NCI-H1092 treated with DMSO at 0.1 percent for 48 hours (cell line): ENCODE measurements at regions not wholly inside any gene's neighbourhood (a gene's known extent, or its start where the extent isn't known, plus 50 kb on each side); places are given as distances from the start of the nearest gene placed in this dataset.
A peak's percentile ranks its signal among the peaks of the same experiment; 100 is the strongest.

ENCODE experiments used
- DNase-seq: peaks from one replicate; lab custom pipeline; 2025; lab: John Stamatoyannopoulos, UW

GRCh38 chr12:58481811-58482210 lies 438.5 kb downstream of the LRIG3 start:
- no peak for DNase-seq

DNA sequence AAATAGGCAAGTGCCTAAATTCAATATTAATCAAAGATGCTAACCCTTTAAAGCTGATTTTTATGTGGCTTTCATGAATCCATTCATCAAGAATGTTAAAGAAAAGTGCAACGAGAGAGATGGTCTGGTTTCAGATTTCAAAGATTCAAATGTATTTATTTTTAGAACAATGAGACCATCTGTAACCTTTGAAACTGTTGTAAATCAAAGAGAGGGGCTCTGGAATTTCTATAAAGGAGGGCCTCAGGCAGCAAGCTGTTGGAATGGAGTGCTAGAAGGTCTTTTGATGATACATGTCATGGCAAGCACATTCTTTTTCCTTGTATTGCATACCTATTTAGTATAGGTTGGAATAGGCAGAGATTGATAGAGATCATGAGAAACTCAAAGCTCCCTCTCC lies 433.0 kb downstream of the LRIG3 start:
- DNase-seq: no peak

DNA sequence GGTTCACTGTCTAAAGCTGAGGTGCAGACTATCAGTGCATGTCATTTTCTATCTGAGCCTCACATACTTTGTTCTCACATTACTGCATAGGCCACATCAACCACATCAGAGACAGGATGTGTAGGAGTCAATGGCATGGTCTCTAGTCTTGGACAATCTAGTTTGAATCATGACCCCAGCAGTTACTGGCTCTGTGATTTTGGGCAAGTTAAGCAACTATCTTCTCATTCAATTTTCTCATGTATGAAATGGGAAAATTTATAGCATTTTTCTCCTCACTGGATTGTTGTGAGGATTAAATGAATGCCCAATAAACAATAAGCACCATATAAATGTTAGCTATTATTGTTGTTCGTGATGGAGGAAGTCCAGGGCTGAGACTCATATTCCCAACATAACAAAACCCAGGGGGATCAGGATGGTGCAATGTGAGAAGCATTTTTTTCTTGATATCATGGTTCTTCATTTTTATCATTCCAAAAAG lies 432.6 kb downstream of the LRIG3 start:
- no peak for DNase-seq

DNA sequence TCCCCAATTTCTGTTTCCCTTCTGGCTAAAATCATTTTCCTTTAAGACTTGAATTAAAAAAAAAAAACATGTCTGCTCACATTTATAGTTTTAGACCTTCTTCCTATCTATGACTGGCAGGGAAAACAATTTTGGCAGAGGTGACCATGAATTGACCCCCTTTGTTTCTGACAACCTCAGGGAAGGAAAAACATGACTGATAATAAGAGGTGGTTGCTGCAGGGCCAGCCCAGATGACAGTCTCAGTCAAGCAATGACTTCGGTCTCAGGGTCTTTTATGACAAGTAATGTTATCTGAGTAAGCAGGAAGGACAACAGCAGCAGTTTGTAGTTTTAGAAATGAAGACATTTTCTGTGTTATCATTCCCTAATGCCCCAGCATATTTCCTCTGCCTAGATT lies 430.9 kb downstream of the LRIG3 start:
- DNase-seq: no peak

DNA sequence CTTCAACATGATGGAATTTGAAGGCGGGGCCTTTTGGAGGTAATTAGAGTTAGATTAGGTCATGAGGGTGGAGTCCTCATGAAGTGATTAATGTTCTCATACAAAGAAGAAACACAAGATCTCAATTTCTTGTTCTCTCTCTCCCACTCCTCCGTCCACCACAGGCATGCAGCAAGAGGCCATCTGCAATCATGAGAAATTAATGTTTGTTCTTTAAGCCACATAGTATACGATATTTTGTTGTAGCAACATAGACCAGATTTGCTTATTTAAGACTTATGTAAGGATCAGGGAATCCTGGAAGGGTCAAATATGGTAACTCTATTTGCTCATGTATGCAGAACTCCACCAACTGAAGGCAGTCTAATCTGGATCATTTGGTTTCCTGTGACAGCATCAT lies 429.0 kb downstream of the LRIG3 start:
- no peak for DNase-seq

- no peak for DNase-seq
These were observed 423.7 kb downstream of the LRIG3 start for GRCh38 chr12:58496411-58497190.

DNA sequence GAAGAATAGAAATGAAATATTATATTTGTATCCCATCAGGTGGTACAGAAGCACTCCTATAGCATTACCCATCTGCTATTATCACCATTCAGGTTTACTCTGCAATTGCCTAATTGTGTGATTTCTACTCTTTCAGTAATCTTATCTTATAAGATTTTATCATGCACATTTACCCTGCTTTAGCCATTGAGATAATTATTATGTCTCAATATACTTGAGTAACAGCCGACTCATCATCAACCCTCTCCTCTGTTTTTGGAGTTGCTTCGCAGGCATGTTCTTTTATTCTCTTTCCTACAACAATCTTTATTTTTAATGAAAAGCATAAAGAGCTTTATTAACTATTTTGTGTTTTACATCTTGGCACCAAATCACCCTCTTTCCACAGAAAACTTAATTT lies 419.9 kb downstream of the LRIG3 start:
- DNase-seq: no peak

DNA sequence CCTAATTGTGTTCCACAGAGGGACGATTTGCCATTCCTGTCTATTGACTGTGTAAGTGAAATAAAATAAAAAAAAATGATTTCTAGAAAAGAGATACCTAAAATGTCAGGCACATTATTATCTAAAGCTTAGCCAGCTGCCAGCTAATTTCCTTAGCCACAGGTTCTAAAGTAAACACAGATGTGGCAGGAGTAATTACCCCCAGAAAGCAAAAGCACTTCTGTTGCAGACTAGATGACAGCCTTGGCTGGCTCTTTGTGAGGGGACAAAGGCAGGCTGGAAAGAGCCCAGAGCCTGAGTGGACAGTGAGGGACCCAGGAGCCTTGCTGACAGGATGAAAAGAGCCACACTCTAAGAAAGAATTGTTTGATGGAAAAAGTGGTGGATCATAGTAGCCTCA lies 418.1 kb downstream of the LRIG3 start:
- DNase-seq: peak; percentile 94

DNA sequence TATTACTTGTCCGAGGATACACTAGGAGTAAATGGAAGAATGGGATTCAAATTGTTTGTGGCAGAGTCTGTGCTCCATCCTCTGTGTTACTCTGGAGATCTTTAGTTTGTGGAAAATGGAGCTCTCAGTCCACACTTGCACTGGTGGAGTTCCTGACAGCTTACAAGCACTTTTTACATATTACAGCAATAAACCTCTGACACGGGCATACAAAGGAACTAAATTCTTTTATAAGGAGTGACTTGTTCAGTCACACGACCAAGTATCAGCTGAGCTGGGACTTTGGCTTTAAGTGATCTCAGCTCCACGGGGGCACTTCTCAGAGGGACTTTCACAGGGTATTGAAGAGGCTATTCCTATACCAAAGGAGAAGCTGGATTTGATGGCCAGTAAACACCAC lies 417.5 kb downstream of the LRIG3 start:
- DNase-seq: peak; percentile 54

DNA sequence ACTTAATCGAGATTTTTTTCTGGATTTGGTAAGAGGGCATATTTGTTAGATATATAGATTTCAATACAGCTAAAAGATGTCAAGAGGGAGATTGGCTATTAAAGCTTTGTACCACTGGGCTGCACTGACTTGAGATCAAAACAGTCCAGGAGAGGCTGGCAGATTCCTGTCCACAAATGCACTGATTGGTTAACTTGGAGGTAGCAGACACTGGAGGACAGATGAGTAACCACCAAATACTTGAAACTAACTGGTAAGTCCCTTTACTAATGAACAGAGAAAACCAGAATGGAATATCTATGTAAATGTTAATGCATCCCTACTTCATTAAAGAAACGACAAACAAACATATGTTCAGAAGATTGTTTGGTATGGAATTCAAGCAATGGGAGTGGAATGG lies 416.6 kb downstream of the LRIG3 start:
- DNase-seq: no peak

GRCh38 chr12:58504143-58504938 lies 416.0 kb downstream of the LRIG3 start:
- no peak for DNase-seq

- no peak for DNase-seq
These were observed 411.0 kb downstream of the LRIG3 start for GRCh38 chr12:58509116-58509885.

GRCh38 chr12:58513301-58513834 lies 406.9 kb downstream of the LRIG3 start:
- DNase-seq: no peak

DNA sequence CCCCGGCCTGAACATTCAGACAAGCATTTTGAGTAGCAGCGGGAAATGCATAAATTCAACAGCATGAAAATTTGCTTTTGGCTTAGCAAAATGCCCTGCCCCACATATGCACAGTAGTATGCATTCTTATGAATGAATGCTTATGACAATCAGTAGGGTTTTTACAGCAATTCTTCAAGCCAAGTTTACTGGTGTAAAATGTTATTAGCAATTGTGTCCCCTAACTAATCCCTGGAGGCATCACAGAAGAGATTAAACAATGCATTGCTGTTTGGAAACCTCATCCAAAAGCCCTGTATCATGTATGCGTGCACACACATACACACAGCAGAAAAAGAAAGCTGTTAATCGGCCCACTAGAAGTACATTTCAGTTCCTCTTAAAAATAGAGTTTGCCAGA lies 406.5 kb downstream of the LRIG3 start:
- no peak for DNase-seq

DNA sequence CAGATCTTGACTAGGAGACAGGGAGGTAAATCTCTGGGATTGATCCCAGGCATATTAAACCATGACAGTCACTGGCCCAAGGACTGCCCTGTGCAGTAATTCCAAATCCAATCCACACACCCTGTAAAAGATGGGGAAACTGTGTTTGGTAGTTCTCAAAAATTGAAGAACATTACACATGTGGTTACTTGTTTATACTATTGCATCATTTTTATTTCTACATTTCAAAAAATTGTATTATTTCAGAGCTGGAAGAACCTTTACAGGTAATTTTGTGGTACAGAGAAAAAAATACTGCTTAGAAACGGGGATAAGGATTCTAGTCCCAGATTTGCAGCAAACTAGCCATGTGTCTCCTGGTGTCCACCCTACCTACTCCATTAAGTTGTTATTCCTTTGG lies 400.5 kb downstream of the LRIG3 start:
- no peak for DNase-seq

- no peak for DNase-seq
These were observed 399.2 kb downstream of the LRIG3 start for GRCh38 chr12:58521152-58521551.

GRCh38 chr12:58521796-58522195 lies 398.5 kb downstream of the LRIG3 start:
- no peak for DNase-seq

DNA sequence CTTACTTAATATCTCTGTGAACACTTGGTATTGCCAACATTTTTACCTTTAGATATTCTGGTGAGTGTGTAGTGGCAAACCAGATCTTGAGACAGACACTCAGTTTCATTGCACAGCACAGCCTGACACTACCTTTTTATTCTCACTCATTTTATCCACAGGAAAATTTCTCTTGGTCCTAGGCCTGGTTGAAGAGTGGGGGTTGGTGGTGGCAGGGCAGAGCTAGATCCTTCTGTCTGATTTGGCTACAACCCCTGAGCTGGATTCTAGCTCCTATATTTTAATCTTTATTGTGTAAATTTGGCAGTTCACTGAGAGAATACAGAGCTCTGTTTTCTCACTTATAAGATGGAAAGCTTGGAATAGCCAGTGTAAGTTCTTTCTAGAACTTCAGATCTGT lies 396.9 kb downstream of the LRIG3 start:
- DNase-seq: no peak

DNA sequence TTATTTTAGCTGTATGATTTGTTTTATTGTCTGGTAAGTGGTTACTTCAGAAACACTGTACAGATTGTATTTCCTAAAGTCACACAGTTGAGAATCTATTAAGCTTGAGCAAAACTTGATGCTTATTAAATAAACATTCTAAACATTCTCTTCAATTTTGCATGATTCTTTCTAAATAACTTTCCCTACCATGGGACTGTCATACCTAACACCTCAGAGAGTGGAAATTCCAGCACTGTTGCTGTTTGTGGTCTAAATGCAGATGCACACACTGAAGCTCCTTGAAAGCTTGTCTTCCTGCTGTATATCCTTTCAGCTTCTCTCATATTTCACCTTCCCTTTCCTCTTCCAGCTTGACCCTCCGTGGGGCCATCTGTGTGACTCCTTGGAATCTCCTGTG lies 392.0 kb downstream of the LRIG3 start:
- no peak for DNase-seq

- no peak for DNase-seq
These were observed 391.1 kb downstream of the LRIG3 start for GRCh38 chr12:58529114-58529665.

DNA sequence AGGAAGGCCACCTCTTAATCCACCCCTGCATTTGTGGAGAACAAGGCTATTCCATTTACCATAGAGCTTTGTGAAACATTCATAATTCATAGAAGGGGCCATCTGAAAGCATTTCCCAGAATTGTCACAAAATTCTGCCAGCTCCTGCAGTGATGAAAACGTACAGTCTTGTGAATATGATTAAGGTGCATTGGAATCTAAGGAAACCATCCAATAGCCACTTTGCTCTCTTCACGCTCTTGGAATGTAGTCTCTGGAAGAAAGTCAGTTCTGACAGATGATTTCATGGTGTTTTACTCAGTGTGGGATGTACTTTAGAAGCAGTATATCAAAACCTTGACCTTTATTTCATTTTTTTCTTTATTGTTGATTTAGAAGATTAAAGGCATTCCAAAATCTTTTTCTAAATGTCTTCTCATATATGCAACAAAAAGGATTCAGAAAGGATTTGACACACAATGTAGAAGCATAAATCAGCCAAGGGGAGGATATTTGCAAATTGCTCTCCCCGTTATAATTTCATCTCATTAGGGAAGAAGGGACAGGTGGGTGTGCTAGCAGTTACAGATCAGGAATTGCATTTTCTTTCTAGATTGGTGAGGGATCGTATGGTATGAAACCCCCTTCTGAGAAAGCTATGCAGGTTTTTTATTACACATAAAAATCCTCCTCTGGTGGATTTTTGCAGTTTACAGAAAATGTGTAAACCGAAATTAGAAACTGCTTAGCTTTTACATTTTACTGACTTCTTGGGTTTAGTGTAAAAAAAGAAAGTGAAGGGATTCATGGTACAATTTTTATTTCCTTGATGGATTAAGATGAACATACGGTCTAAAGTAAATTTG lies 390.2 kb downstream of the LRIG3 start:
- DNase-seq: no peak
